SK-N-SH (cell line): ENCODE measurements at regions not wholly inside any gene's neighbourhood (a gene's known extent, or its start where the extent isn't known, plus 50 kb on each side); places are given as distances from the start of the nearest gene placed in this dataset.

Experiments
- CTCF ChIA-PET: fragments of 300-600, 350-600 bp; formaldehyde crosslinking; extraction: SDS; loops from one replicate; lab custom pipeline; 2021; lab: Yijun Ruan, JAX
- POLR2A ChIA-PET: fragments of 350-600 bp; sonication (Branson Sonifier 250); formaldehyde crosslinking; extraction: SDS; loops from one replicate; lab custom pipeline; 2020; ENCODE audit warnings: antibody characterized with exemption, inconsistent platforms; lab: Yijun Ruan, JAX
- DNase-seq: peaks from one replicate; pipeline ENCODE4 v3.0.0; 2012
- H2AFZ ChIP-seq: fragments of 200-600 bp; sonication (generic); 2 replicates; pipeline ENCODE4 v1.8.1; 2016; ENCODE audit warnings: antibody characterized with exemption, mild to moderate bottlenecking, low read depth
- H3F3A ChIP-seq: fragments of 200-600 bp; sonication (generic); replicated peaks from 2 replicates; pipeline ENCODE3; 2016; ENCODE audit warnings: antibody characterized with exemption, mild to moderate bottlenecking; ENCODE audit not compliant: insufficient read depth
- H3K27ac ChIP-seq, 2 experiments: fragments of 200-500 bp in 1 of 2; fragments of 200-600 bp in 1 of 2; sonication (Bioruptor generic) in 1 of 2; sonication (generic), shearing (Covaris generic) in 1 of 2; 2 replicates each; pipeline versions ENCODE4 v1.5.1 to v1.6.1; 2014 to 2016; ENCODE audit warnings: low read depth in 2 of 2, inconsistent platforms in 1 of 2, low read length in 1 of 2, mild to moderate bottlenecking in 1 of 2, mixed read lengths in 1 of 2
- H3K27me3 ChIP-seq: fragments of 200-600 bp; sonication (generic), shearing (Covaris generic); 2 replicates; pipeline ENCODE4 v1.6.1; 2016; ENCODE audit warnings: mixed run types; ENCODE audit not compliant: insufficient read depth
- H3K36me3 ChIP-seq, 2 experiments: fragments of 200-500 bp in 1 of 2; fragments of 200-600 bp in 1 of 2; sonication (Bioruptor generic) in 1 of 2; sonication (generic) in 1 of 2; replicated peaks in 1 of 2; 2 replicates each; pipeline versions ENCODE3 to v1.5.1; 2014 to 2016; ENCODE audit warnings: low read length in 1 of 2, mild to moderate bottlenecking in 1 of 2; ENCODE audit not compliant: insufficient read depth in 2 of 2, control insufficient read depth in 1 of 2
- H3K4me1 ChIP-seq, 2 experiments: fragments of 200-500 bp in 1 of 2; fragments of 200-600 bp in 1 of 2; sonication (Bioruptor generic) in 1 of 2; sonication (generic), shearing (Covaris generic) in 1 of 2; 2 replicates each; pipeline versions ENCODE4 v1.5.1 to v1.6.1; 2014 to 2016; ENCODE audit warnings: low read depth in 1 of 2, low read length in 1 of 2, mixed run types in 1 of 2; ENCODE audit not compliant: insufficient read depth in 2 of 2, control insufficient read depth in 1 of 2
- H3K4me2 ChIP-seq: fragments of 200-600 bp; sonication (generic), shearing (Covaris generic); 2 replicates; pipeline ENCODE4 v1.6.1; 2017; ENCODE audit warnings: mixed run types
- H3K4me3 ChIP-seq, 2 experiments: fragments of 200-500 bp in 1 of 2; fragments of 200-600 bp in 1 of 2; sonication (Bioruptor generic) in 1 of 2; sonication (generic), shearing (Covaris generic) in 1 of 2; 2 replicates each; pipeline versions ENCODE4 v1.5.1 to v1.8.1; 2014 to 2016; ENCODE audit warnings: low read depth in 2 of 2, inconsistent platforms in 1 of 2, low read length in 1 of 2, mild to moderate bottlenecking in 1 of 2, mixed read lengths in 1 of 2, moderate library complexity in 1 of 2
- H3K79me2 ChIP-seq: fragments of 200-600 bp; sonication (generic); 2 replicates; pipeline ENCODE4 v1.8.1; 2017; ENCODE audit warnings: mild to moderate bottlenecking; ENCODE audit not compliant: insufficient read depth
- H3K9ac ChIP-seq: fragments of 200-600 bp; sonication (generic); 2 replicates; pipeline ENCODE4 v1.6.1; 2017; ENCODE audit warnings: mixed run types
- H3K9me2 ChIP-seq: fragments of 200-600 bp; sonication (generic); 2 replicates; pipeline ENCODE4 v1.6.1; 2017; ENCODE audit warnings: mixed run types
- H3K9me3 ChIP-seq: fragments of 200-600 bp; sonication (generic); 2 replicates; pipeline ENCODE4 v1.6.1; 2017; ENCODE audit warnings: mixed run types, mild to moderate bottlenecking, moderate library complexity
- H4K20me1 ChIP-seq: fragments of 200-600 bp; sonication (generic); 2 replicates; pipeline ENCODE4 v1.6.1; 2017; ENCODE audit warnings: mild to moderate bottlenecking, mixed run types; ENCODE audit not compliant: insufficient read depth
- ELF1 ChIP-seq: IDR thresholded peaks from 2 replicates; pipeline ENCODE4 v1.4.0; 2012
- EP300 ChIP-seq, 2 experiments: IDR thresholded peaks; 2 replicates each; pipeline versions ENCODE4 v1.4.0 to v1.6.1; 2012; ENCODE audit warnings: borderline replicate concordance in 1 of 2, low read depth in 1 of 2, low read length in 1 of 2
- EZH2phosphoT487 ChIP-seq: fragments of 200-600 bp; sonication (generic); IDR thresholded peaks from 2 replicates; pipeline ENCODE4 v1.6.1; 2017; ENCODE audit warnings: low read depth, mixed run types, mild to moderate bottlenecking, antibody characterized with exemption, moderate library complexity, borderline replicate concordance
- FOSL2 ChIP-seq: IDR thresholded peaks from 2 replicates; pipeline ENCODE4 v1.4.0; 2012; ENCODE audit warnings: low read depth, mild to moderate bottlenecking, moderate library complexity, borderline replicate concordance
- FOXM1 ChIP-seq: IDR thresholded peaks from 2 replicates; pipeline ENCODE4 v1.4.0; 2012; ENCODE audit warnings: low read depth, mild to moderate bottlenecking
- GATA2 ChIP-seq: sonication (generic); formaldehyde crosslinking; IDR thresholded peaks from 2 replicates; pipeline ENCODE4 v1.5.0; 2020; ENCODE audit warnings: mild to moderate bottlenecking, missing genetic modification reagents
- JUND ChIP-seq: IDR thresholded peaks from 2 replicates; pipeline ENCODE4 v1.4.0; 2012
- MEF2A ChIP-seq: IDR thresholded peaks from 2 replicates; pipeline ENCODE4 v1.4.0; 2012; ENCODE audit warnings: low read depth, borderline replicate concordance
- MXI1 ChIP-seq: IDR thresholded peaks from 2 replicates; pipeline ENCODE4 v1.6.1; 2012; ENCODE audit warnings: mild to moderate bottlenecking, low read depth, low read length, improper control_type of control experiment
- NFIC ChIP-seq: IDR thresholded peaks from 2 replicates; pipeline ENCODE4 v1.4.0; 2012; ENCODE audit warnings: borderline replicate concordance
- POLR2AphosphoS5 ChIP-seq: IDR thresholded peaks from 2 replicates; pipeline ENCODE4 v1.6.1; 2012; ENCODE audit warnings: low read depth, low read length
- RAD21 ChIP-seq: IDR thresholded peaks from 2 replicates; pipeline ENCODE4 v1.6.1; 2012; ENCODE audit warnings: mild to moderate bottlenecking, low read length
- RCOR1 ChIP-seq: fragments of 150-350 bp; IDR thresholded peaks from 2 replicates; pipeline ENCODE4 v1.6.1; 2017; ENCODE audit warnings: antibody characterized with exemption, low read length
- RFX5 ChIP-seq: IDR thresholded peaks from 2 replicates; pipeline ENCODE4 v1.6.1; 2012; ENCODE audit warnings: mild to moderate bottlenecking, improper control_type of control experiment, low read length
- RXRA ChIP-seq: IDR thresholded peaks from 2 replicates; pipeline ENCODE4 v1.4.0; 2012; ENCODE audit warnings: low read depth, mild to moderate bottlenecking, borderline replicate concordance
- SIN3A ChIP-seq: IDR thresholded peaks from 2 replicates; pipeline ENCODE4 v1.6.1; 2012; ENCODE audit warnings: low read depth, mild to moderate bottlenecking, low read length, moderate library complexity, borderline replicate concordance
- SMC3 ChIP-seq: IDR thresholded peaks from 2 replicates; pipeline ENCODE4 v1.6.1; 2012; ENCODE audit warnings: low read depth, low read length, improper control_type of control experiment
- TAF1 ChIP-seq: IDR thresholded peaks from 2 replicates; pipeline ENCODE4 v1.6.1; 2012; ENCODE audit warnings: low read depth, mild to moderate bottlenecking, low read length, moderate library complexity, borderline replicate concordance
- TCF12 ChIP-seq: IDR thresholded peaks from 2 replicates; pipeline ENCODE4 v1.4.0; 2012
- TEAD4 ChIP-seq: IDR thresholded peaks from 2 replicates; pipeline ENCODE4 v1.4.0; 2012; ENCODE audit warnings: mild to moderate bottlenecking, borderline replicate concordance; ENCODE audit not compliant: insufficient read depth
- USF1 ChIP-seq: IDR thresholded peaks from 2 replicates; pipeline ENCODE4 v1.4.0; 2012; ENCODE audit warnings: low read depth, borderline replicate concordance
- YY1 ChIP-seq: IDR thresholded peaks from 2 replicates; pipeline ENCODE4 v1.4.0; 2012; ENCODE audit warnings: low read depth, mild to moderate bottlenecking
- WGBS: methylation state at CpG from one replicate; pipeline ENCODE4 v1.1.6; 2017; ENCODE audit warnings: low lambda C conversion rate; 5-methylcytosine and 5-hydroxymethylcytosine counted together
- TF ChIP-seq, protein P1 (sequence below): IDR thresholded peaks from 2 replicates; pipeline ENCODE4; 2012
- TF ChIP-seq, protein P2 (sequence below): IDR thresholded peaks from 2 replicates; pipeline ENCODE4 v1.4.0; 2012; ENCODE audit warnings: low read depth
- TF ChIP-seq, protein P3 (sequence below): IDR thresholded peaks from 2 replicates; pipeline ENCODE4 v1.4.0; 2012; ENCODE audit warnings: low read depth, borderline replicate concordance
- TF ChIP-seq, protein P4 (sequence below): fragments of 200-600 bp; sonication (generic); IDR thresholded peaks from 2 replicates; pipeline ENCODE4 v1.6.1; 2017; ENCODE audit warnings: antibody characterized with exemption, mild to moderate bottlenecking, moderate library complexity

DNA sequence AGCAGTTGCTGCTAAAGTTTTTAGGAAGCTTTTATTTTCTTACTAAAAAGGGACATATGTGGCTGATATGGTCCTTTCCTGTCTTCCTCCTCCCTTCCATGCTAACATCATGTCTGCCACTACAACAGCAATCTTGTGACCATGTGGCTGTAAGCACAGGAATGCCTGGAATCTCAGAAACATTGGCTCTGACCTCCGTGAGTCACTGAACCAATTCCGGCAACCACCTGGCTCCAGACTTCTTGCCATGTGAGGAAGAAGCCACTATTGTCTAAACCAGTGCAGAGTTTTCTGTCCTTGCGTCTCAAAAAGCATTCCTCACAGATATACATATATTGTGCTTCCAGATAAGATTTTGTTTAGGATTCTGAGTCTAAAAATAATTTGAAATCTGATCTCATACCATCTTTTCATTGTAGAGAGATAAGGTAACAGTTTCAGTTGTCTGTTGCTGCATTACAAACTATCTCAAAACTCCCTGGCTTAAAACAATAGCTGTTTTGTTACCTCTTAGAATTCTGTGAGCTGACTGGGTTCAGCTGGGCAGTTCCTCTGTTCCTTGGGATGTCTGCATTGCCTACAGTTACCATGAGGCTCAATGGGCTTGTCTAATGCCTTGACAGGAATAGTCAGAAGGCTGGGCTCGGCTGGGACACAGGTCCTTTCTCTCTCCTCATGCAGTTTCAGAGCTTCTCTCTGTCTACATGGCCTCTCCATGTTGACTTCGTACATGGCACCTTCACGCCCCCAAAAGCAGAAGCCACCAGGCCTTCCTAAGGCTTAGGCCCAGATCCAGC lies 77.3 kb upstream of the MAGI1 start:
- Histone ChIP-seq H3K79me2 (no peaks in the 10 kb centered on the region), H3K27ac (peak overlapping the region; percentile 80 to 88), H2AFZ (peak overlapping the region; percentile 74; the same call in 1 of the 2 replicates), H3K9me2 (no peaks in the 10 kb centered on the region), H3K9me3 (no peaks in the 10 kb centered on the region), H3K36me3 (no peaks in the 10 kb centered on the region), H3F3A (peaks cover 16% of the 10 kb centered on the region), H3K9ac (peak overlapping the region; percentile 63), H4K20me1 (no peaks in the 10 kb centered on the region), H3K4me2 (peak overlapping the region; percentile 61), H3K27me3 (no peaks in the 10 kb centered on the region), H3K4me1 (peaks cover 3 to 18% of the 10 kb centered on the region in 2 experiments), H3K4me3 (peak overlapping the region in 1 of 2 experiments; percentile 0; a peak in 1 of 4 replicates)
- 42% methylated on average over 6 of the region's 6 CpGs for WGBS
- CTCF ChIA-PET: interaction anchor here (1.1 to 4.6 kb wide), 2 partner anchors 23 to 147 kb away, joined by 3 to 19 read pairs; no protein-coding TSS in a partner anchor
- POLR2A ChIA-PET: no interaction called here
- peak; percentile 19 for DNase-seq
- TF ChIP-seq SIN3A: no peak
- TF ChIP-seq RFX5: no peak
- peak; percentile 11 to 95; a peak in 2 of 4 replicates for TF ChIP-seq EP300 (IDR thresholded peaks at IDR 0.05; ENCODE audit: borderline replicate concordance in 1 of 2, low read depth in 1 of 2, low read length in 1 of 2)
- TF ChIP-seq, protein P1, sequence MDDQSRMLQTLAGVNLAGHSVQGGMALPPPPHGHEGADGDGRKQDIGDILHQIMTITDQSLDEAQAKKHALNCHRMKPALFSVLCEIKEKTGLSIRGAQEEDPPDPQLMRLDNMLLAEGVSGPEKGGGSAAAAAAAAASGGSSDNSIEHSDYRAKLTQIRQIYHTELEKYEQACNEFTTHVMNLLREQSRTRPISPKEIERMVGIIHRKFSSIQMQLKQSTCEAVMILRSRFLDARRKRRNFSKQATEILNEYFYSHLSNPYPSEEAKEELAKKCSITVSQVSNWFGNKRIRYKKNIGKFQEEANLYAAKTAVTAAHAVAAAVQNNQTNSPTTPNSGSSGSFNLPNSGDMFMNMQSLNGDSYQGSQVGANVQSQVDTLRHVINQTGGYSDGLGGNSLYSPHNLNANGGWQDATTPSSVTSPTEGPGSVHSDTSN: peak; percentile 70
- TF ChIP-seq POLR2AphosphoS5: peak; percentile 74; the same call in 1 of the 2 replicates
- peak; percentile 96 for TF ChIP-seq TCF12
- TF ChIP-seq RAD21: no peak
- peak; percentile 61; the same call in 1 of the 2 replicates for TF ChIP-seq TAF1
- peak; percentile 62; the same call in 1 of the 2 replicates for TF ChIP-seq YY1
- peak; percentile 99 for TF ChIP-seq TEAD4
- TF ChIP-seq NFIC: peak; percentile 95
- TF ChIP-seq, protein P2, sequence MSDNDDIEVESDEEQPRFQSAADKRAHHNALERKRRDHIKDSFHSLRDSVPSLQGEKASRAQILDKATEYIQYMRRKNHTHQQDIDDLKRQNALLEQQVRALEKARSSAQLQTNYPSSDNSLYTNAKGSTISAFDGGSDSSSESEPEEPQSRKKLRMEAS: peak; percentile 99
- peak; percentile 95 for TF ChIP-seq FOSL2
- TF ChIP-seq, protein P3, sequence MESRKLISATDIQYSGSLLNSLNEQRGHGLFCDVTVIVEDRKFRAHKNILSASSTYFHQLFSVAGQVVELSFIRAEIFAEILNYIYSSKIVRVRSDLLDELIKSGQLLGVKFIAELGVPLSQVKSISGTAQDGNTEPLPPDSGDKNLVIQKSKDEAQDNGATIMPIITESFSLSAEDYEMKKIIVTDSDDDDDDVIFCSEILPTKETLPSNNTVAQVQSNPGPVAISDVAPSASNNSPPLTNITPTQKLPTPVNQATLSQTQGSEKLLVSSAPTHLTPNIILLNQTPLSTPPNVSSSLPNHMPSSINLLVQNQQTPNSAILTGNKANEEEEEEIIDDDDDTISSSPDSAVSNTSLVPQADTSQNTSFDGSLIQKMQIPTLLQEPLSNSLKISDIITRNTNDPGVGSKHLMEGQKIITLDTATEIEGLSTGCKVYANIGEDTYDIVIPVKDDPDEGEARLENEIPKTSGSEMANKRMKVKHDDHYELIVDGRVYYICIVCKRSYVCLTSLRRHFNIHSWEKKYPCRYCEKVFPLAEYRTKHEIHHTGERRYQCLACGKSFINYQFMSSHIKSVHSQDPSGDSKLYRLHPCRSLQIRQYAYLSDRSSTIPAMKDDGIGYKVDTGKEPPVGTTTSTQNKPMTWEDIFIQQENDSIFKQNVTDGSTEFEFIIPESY: 0 out of 2 replicates have a peak, but pooled peaks have one; percentile 63
- 0 out of 2 replicates have a peak, but pooled peaks have one; percentile 22 for TF ChIP-seq RCOR1
- no peak for TF ChIP-seq MXI1
- TF ChIP-seq EZH2phosphoT487: no peak
- no peak for TF ChIP-seq ELF1
- TF ChIP-seq RXRA: peak; percentile 91; the same call in 1 of the 2 replicates
- TF ChIP-seq, protein P4, sequence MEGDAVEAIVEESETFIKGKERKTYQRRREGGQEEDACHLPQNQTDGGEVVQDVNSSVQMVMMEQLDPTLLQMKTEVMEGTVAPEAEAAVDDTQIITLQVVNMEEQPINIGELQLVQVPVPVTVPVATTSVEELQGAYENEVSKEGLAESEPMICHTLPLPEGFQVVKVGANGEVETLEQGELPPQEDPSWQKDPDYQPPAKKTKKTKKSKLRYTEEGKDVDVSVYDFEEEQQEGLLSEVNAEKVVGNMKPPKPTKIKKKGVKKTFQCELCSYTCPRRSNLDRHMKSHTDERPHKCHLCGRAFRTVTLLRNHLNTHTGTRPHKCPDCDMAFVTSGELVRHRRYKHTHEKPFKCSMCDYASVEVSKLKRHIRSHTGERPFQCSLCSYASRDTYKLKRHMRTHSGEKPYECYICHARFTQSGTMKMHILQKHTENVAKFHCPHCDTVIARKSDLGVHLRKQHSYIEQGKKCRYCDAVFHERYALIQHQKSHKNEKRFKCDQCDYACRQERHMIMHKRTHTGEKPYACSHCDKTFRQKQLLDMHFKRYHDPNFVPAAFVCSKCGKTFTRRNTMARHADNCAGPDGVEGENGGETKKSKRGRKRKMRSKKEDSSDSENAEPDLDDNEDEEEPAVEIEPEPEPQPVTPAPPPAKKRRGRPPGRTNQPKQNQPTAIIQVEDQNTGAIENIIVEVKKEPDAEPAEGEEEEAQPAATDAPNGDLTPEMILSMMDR: no peak
- peak; percentile 98 for TF ChIP-seq MEF2A
- TF ChIP-seq USF1: peak; percentile 53; the same call in 1 of the 2 replicates
- peak; percentile 78 for TF ChIP-seq FOXM1
- peak; percentile 92 for TF ChIP-seq JUND
- TF ChIP-seq SMC3: no peak
- TF ChIP-seq GATA2: no peak
